BJ (cell line): ENCODE measurements at regions not wholly inside any gene's neighbourhood (a gene's known extent, or its start where the extent isn't known, plus 50 kb on each side); places are given as distances from the start of the nearest gene placed in this dataset.

Experiments used
- CTCF ChIA-PET: fragments of 350-600 bp; formaldehyde crosslinking; extraction: SDS; loops from one replicate; lab custom pipeline; 2021; ENCODE audit warnings: antibody characterized with exemption, inconsistent platforms; lab: Yijun Ruan, JAX
- POLR2A ChIA-PET: fragments of 300-600 bp; sonication (Branson Sonifier 250); formaldehyde crosslinking; extraction: SDS; loops from one replicate; lab custom pipeline; 2021; ENCODE audit warnings: antibody characterized with exemption; lab: Charles Lee
- DNase-seq: peaks from one replicate; pipeline ENCODE4 v3.0.0-alpha.2; 2011; ENCODE audit warnings: low read depth
- H3K27me3 ChIP-seq: 2 replicates; pipeline ENCODE4 v1.6.0; 2011; ENCODE audit warnings: low read length; ENCODE audit not compliant: control insufficient read depth, insufficient read depth
- H3K36me3 ChIP-seq: 2 replicates; pipeline ENCODE4 v1.5.1; 2011; ENCODE audit warnings: low read length; ENCODE audit not compliant: control insufficient read depth, insufficient read depth
- H3K4me3 ChIP-seq: 2 replicates; pipeline ENCODE4 v1.5.1; 2011; ENCODE audit warnings: low read depth, mild to moderate bottlenecking, control low read depth, low read length
- CTCF ChIP-seq: IDR thresholded peaks from 2 replicates; pipeline ENCODE4 v1.5.1; 2011; ENCODE audit warnings: low read depth, mild to moderate bottlenecking, control low read depth, inconsistent platforms, low read length, moderate library complexity; ENCODE audit not compliant: insufficient read depth

- ChIA-PET POLR2A (no interaction called here), CTCF (no interaction called here)
- no peaks in the 10 kb centered on the region for H3K27me3 ChIP-seq
- H3K4me3 ChIP-seq, result no peak overlapping the region
- no peaks in the 10 kb centered on the region for H3K36me3 ChIP-seq
- no peak for TF ChIP-seq CTCF
- DNase-seq, result no peak
These were observed 476.9 kb downstream of the NR2F2 start for GRCh38 chr15:96807361-96807760.

GRCh38 chr15:96817900-96818299 is 487.4 kb downstream of the NR2F2 start:
- H3K4me3 ChIP-seq, result no peak overlapping the region
- ChIA-PET CTCF (no interaction called here), POLR2A (no interaction called here)
- no peaks in the 10 kb centered on the region for H3K36me3 ChIP-seq
- no peak for DNase-seq
- TF ChIP-seq CTCF, result no peak
- H3K27me3 ChIP-seq, result no peaks in the 10 kb centered on the region

GRCh38 chr15:96818861-96819260 is 488.4 kb downstream of the NR2F2 start:
- ChIA-PET CTCF (no interaction called here), POLR2A (no interaction called here)
- no peak for DNase-seq
- H3K27me3 ChIP-seq, result no peaks in the 10 kb centered on the region
- TF ChIP-seq CTCF, result no peak
- no peak overlapping the region for H3K4me3 ChIP-seq
- no peaks in the 10 kb centered on the region for H3K36me3 ChIP-seq

GRCh38 chr15:96827981-96828380 is 497.5 kb downstream of the NR2F2 start:
- TF ChIP-seq CTCF, result no peak
- Histone ChIP-seq H3K4me3 (no peak overlapping the region), H3K36me3 (no peaks in the 10 kb centered on the region), H3K27me3 (no peaks in the 10 kb centered on the region)
- ChIA-PET POLR2A (no interaction called here), CTCF (interaction anchor here (0.6 kb wide), 1 partner anchor 148 kb away, joined by 3 read pairs; no protein-coding TSS in a partner anchor)
- DNase-seq, result no peak

GRCh38 chr15:96837241-96837970 is 506.9 kb downstream of the NR2F2 start:
- no peak for DNase-seq
- ChIA-PET CTCF (no interaction called here), POLR2A (no interaction called here)
- no peak for TF ChIP-seq CTCF
- Histone ChIP-seq H3K4me3 (no peak overlapping the region), H3K27me3 (no peaks in the 10 kb centered on the region), H3K36me3 (no peaks in the 10 kb centered on the region)
